ENCODE measurements at regions not wholly inside any gene's neighbourhood (a gene's known extent, or its start where the extent isn't known, plus 50 kb on each side); places are given as distances from the start of the nearest gene placed in this dataset.
"Not testable (repeated sequence)": the region's sequence is repeated elsewhere in the genome, so short reads cannot be mapped to it uniquely, and the experiment has no call there.

DNA sequence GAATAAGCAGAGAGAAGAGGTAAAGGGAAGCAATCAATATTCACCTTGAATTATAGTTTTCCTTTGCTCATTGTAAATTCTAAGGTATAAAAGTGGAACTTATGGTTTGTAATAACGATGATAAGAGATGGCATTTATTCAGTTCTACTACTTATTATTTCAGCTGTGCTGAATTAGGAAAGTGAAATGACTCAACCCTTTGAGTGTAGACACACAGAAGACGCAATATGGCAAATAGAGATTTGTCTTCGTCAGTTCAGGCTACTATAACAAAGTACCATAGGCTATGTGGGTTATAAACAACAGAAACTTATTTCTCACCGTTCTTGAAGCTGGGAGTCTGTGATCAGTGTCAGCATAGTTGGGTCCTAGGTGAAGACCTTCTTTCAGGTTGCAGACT lies 713.0 kb upstream of the PCDH9 start:
- H3K36me3 Mint-ChIP-seq (ENCODE audit: low read depth): no peaks in the 10 kb centered on the region
- H3K9me3 Mint-ChIP-seq: peaks cover 10% of the 10 kb centered on the region
- no peaks in the 10 kb centered on the region for H3K4me1 Mint-ChIP-seq
- H3K27ac Mint-ChIP-seq: no peak overlapping the region
- H3K4me3 Mint-ChIP-seq: no peak overlapping the region
- H3K27me3 Mint-ChIP-seq: no peaks in the 10 kb centered on the region
- ATAC-seq (replicated peaks): no peak

DNA sequence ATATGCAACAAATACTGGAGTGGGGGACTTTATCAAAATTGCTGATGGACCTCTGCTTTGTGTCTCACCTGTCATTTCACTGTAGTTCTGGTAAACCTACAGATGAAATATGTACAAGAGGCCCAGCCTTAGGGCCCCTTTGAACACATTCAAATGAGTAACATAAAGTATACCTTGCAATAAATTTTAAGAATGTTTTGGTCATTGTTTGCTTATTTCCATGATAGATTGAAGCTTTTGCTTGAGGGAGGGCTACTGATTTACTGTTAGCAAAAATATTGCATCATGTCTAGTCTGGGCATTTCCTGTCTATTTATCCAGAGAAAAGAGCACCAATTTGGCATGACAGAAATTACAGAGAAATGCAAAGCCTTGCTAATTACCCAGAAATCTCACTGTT lies 705.5 kb upstream of the PCDH9 start:
- no peaks in the 10 kb centered on the region for H3K27me3 Mint-ChIP-seq
- H3K36me3 Mint-ChIP-seq (ENCODE audit: low read depth): no peaks in the 10 kb centered on the region
- H3K27ac Mint-ChIP-seq: no peak overlapping the region
- H3K9me3 Mint-ChIP-seq: peaks cover 6% of the 10 kb centered on the region
- ATAC-seq (replicated peaks): no peak
- H3K4me3 Mint-ChIP-seq: no peak overlapping the region
- H3K4me1 Mint-ChIP-seq: no peaks in the 10 kb centered on the region

DNA sequence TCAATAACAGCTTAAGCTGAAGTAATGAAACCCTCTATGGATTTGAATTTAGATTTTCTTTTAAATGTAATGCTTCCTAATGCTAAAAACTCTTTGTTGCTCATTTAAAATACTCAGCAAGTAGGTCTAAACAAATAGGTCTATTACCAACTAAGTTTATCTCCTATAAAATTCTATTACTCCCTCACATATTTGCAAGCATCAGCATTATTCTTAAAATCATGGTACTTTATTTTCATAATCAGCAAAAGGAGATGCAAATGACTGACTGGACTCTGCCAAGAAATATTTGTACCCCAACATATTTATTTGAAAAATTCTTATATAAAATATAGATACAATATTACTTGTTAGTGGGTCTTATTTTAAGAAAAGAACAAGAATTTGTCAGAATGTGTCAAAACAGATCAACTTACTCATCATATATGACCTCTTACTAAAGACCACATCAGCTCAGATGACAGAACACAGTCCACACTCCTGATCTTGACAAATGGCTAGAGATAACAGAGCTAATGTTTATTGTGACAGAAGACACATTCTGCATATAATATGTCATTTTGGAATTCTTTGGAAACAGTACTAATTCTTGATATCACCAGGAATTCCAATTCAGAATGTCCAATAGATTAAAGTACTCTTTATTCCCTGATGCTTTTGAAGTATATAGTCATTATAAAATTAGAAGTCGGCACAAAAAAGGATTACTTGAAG lies 704.6 kb upstream of the PCDH9 start:
- H3K4me3 Mint-ChIP-seq: no peak overlapping the region
- no peak for ATAC-seq (replicated peaks)
- H3K27me3 Mint-ChIP-seq: no peaks in the 10 kb centered on the region
- H3K9me3 Mint-ChIP-seq: peaks cover 6% of the 10 kb centered on the region
- H3K27ac Mint-ChIP-seq: no peak overlapping the region
- H3K36me3 Mint-ChIP-seq (ENCODE audit: low read depth): no peaks in the 10 kb centered on the region
- no peaks in the 10 kb centered on the region for H3K4me1 Mint-ChIP-seq

DNA sequence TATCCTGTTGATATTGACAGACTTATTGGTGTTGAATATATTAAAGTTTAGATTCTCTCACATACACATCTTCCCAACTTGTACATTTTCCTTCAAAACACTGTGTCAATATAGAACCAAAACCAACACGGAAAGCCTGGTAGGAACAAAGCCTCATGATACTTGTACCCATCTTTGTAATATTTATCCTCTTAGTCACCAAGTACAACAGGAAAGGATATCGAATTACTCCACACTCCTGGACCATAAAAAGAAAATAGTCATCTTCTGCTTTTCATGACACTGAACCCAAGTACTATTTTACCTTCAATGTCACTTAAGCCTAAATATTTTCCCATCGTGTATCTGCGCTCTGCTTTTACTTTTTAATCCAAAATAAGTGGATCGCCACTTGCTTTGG lies 702.9 kb upstream of the PCDH9 start:
- Mint-ChIP-seq H3K4me3 (no peak overlapping the region), H3K27me3 (no peaks in the 10 kb centered on the region), H3K27ac (no peak overlapping the region), H3K9me3 (peaks cover 3% of the 10 kb centered on the region), H3K4me1 (no peaks in the 10 kb centered on the region), H3K36me3 (ENCODE audit: low read depth) (no peaks in the 10 kb centered on the region)
- no peak for ATAC-seq (replicated peaks)

DNA sequence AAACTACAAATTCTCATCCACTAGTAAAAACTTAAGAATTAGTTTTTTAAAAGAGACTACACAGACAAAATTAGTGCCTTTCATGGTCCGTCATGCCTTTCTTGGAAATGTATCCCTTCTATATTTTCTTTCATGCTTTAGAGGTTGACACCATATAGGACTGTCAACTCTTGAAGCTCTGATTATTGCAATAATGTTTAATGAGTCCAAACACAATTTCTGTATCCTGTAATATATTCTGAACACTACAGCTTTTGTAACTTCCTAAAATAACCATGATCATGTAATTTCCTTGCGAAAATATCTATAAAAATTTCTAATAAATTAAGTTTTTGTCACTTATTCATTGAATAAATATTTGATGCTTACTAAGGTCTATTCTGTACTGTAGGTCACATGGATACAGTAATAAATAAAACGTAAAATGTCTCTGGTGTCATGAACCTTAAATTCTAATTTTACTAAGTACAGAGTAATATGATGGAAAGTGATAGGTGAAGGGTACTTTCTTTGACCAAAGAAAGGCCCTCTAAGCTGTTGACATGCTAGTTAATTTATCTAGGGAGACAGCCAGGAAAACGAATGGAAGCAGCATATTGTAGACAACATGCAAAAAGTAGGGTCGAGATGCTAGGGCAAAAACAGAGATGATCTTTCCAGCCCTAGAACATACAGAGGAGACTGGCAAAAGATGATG lies 687.3 kb upstream of the PCDH9 start:
- Mint-ChIP-seq H3K4me1 (no peaks in the 10 kb centered on the region), H3K27me3 (no peaks in the 10 kb centered on the region), H3K4me3 (no peak overlapping the region), H3K27ac (no peak overlapping the region), H3K36me3 (ENCODE audit: low read depth) (no peaks in the 10 kb centered on the region), H3K9me3 (peaks cover 11% of the 10 kb centered on the region)
- ATAC-seq (replicated peaks): no peak

DNA sequence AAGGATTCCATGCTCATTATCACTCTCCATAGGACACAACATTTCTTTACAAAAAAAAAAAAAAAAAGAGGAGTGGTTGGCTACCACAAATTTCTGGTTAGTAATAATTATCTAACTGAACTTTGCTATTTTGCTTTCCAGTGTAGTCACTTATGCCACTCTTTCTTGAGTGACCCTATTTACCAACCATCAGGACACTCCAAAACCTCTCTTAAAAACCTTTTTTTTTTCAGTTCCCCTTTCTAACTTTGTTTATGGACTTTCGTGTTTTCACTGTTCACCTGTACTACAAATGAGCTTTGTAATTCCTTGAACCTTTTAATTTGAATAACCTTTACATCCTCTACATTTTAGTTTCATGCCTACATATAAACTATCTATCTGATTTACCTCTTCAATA lies 686.5 kb upstream of the PCDH9 start:
- Mint-ChIP-seq H3K9me3 (peaks cover 11% of the 10 kb centered on the region), H3K27ac (no peak overlapping the region), H3K27me3 (no peaks in the 10 kb centered on the region), H3K4me1 (no peaks in the 10 kb centered on the region), H3K4me3 (no peak overlapping the region), H3K36me3 (ENCODE audit: low read depth) (no peaks in the 10 kb centered on the region)
- ATAC-seq (replicated peaks): no peak

DNA sequence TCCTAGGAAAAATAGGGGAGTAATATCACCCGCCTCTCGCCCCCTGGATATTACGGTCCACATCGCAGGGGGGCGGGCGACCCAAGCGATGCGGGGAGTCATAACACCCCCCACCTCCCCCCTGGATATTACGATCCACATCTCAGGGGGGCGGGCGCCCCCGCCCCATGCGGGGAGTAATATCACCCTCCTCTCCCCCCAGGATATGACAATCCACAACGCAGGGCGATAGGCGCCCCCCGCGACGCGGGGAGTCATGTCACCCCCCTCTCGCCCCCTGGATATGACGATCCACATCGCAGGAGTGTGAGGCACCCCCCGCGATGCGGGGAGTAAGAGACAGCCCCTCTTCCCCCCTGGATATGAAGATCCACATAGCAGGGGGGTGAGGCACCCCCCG lies 684.4 kb upstream of the PCDH9 start:
- Mint-ChIP-seq H3K9me3 (peaks cover 11% of the 10 kb centered on the region), H3K4me1 (no peaks in the 10 kb centered on the region), H3K27ac (no peak overlapping the region), H3K36me3 (ENCODE audit: low read depth) (no peaks in the 10 kb centered on the region), H3K4me3 (no peak overlapping the region), H3K27me3 (no peaks in the 10 kb centered on the region)
- no peak for ATAC-seq (replicated peaks)

DNA sequence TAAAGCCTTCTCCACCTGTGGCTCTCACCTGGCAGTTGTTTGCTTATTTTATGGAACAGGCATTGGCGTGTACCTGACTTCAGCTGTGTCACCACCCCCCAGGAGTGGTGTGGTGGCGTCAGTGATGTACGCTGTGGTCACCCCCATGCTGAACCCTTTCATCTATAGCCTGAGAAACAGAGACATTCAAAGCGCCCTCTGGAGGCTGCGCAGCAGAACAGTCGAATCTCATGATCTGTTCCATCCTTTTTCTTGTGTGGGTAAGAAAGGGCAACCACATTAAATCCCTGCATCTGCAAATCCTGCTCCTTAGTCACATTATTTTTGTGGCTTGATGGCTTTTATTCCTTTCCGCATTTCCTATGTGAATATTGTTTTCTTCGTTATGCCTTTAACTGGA lies 672.8 kb upstream of the PCDH9 start:
- ATAC-seq (replicated peaks); H3K27me3 Mint-ChIP-seq; H3K4me1 Mint-ChIP-seq; H3K36me3 Mint-ChIP-seq (ENCODE audit: low read depth); H3K4me3 Mint-ChIP-seq; H3K27ac Mint-ChIP-seq: not testable (repeated sequence)
- peaks cover 25% of the 10 kb centered on the region for H3K9me3 Mint-ChIP-seq

DNA sequence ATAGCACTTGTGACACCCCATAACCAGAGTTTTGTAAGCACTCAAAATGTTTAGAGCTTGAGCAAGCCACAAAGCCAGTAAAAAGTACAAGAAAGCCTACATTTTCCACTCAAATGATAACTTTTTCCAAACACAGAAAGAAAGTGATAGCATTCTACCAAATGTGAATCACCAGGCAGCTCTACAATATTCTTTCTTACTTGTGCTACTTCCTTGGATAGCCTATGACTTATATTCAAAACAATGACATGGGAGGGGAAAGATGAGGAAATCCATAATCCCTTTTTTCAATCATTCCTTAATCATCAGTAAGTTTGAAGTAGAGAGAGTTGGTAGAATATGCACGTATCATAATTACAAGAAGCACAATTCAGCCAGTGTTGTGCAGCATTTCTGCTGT lies 650.8 kb upstream of the PCDH9 start:
- no peaks in the 10 kb centered on the region for H3K36me3 Mint-ChIP-seq (ENCODE audit: low read depth)
- no peaks in the 10 kb centered on the region for H3K27me3 Mint-ChIP-seq
- H3K4me3 Mint-ChIP-seq: no peak overlapping the region
- peaks cover 5% of the 10 kb centered on the region for H3K9me3 Mint-ChIP-seq
- ATAC-seq (replicated peaks): no peak
- H3K4me1 Mint-ChIP-seq: no peaks in the 10 kb centered on the region
- no peak overlapping the region for H3K27ac Mint-ChIP-seq

DNA sequence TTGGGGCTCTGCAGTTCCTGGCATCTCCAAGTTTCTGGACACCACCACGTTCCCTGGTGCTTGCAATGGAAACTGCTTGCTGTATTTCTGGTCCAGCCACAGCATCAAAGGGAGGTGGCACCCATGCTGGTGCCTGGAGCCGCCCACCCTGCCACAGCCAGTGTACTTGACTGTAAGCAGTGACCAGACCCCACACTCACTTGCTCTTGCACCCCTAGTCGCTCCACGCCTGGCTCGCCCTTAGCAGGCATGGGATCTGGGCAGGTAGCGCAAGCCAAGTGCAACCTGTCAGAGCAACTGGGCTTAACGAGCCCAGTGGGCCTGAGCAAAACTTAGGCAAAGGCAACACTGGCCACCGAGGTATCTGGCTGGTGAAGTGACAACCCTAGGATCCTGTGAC lies 648.2 kb upstream of the PCDH9 start:
- H3K4me3 Mint-ChIP-seq: no peak overlapping the region
- H3K9me3 Mint-ChIP-seq: peaks cover 5% of the 10 kb centered on the region
- no peaks in the 10 kb centered on the region for H3K4me1 Mint-ChIP-seq
- ATAC-seq (replicated peaks): no peak
- H3K36me3 Mint-ChIP-seq (ENCODE audit: low read depth): no peaks in the 10 kb centered on the region
- no peaks in the 10 kb centered on the region for H3K27me3 Mint-ChIP-seq
- H3K27ac Mint-ChIP-seq: no peak overlapping the region

DNA sequence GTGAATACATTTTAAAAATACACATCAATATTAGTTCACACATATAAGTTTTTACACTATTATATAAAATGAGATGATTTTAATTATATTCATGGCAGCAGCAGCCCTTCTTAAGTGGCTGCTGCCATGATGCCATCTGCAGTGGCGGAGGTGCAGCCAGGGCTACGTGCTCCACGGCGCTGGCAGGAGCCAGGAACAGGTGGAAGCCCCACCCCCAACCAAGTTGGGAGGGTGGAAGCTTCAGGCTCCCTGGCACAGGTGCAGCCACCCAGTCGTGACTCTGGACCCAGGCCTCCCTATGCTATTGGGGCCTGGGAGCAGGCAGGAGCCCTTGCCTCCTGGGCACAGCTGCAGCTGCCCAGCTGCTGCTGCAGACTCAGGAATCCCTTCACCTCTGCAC lies 646.9 kb upstream of the PCDH9 start:
- no peaks in the 10 kb centered on the region for H3K4me1 Mint-ChIP-seq
- ATAC-seq (replicated peaks): no peak
- no peak overlapping the region for H3K27ac Mint-ChIP-seq
- H3K9me3 Mint-ChIP-seq: peaks cover 6% of the 10 kb centered on the region
- no peaks in the 10 kb centered on the region for H3K27me3 Mint-ChIP-seq
- no peak overlapping the region for H3K4me3 Mint-ChIP-seq
- no peaks in the 10 kb centered on the region for H3K36me3 Mint-ChIP-seq (ENCODE audit: low read depth)

DNA sequence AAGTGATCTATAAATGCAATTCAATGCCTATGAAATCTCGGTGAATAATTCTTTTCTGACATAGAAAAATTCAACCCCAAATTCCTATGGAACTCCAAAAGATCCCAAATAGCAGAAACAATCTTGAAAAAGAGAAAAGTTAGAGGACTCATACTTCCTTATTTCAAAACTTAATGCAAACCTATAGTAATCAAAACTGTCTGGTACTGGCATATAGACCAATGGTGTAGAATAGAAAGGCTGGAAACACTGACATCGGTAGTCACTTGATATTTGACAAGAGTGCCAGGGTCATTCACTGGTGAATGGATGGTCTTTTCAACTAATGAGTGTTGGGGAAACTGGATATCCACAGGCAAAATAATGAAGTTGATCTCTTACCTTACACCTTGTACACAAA lies 637.1 kb upstream of the PCDH9 start:
- H3K27me3 Mint-ChIP-seq: no peaks in the 10 kb centered on the region

DNA sequence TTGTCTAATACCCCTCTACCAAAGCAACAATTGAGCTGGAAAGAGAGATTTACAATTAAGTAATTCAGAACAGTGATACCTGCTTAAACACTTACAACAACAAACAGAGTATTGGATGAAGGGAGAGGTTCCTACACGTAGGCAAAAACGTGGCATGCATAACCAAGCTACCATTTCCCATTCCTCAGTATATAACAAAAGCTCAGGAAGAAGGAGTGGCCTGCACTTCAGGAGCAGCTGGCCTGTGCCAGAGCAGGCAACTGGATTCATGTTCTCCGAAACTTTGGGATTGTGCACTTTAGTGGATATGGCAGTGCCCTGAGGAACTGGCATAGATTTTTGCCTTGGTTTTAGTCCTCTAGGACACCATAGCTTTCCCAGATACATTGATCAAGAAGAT lies 630.2 kb upstream of the PCDH9 start:
- Mint-ChIP-seq H3K4me3 (no peak overlapping the region), H3K9me3 (no peaks in the 10 kb centered on the region), H3K27me3 (no peaks in the 10 kb centered on the region), H3K36me3 (ENCODE audit: low read depth) (no peaks in the 10 kb centered on the region), H3K4me1 (no peaks in the 10 kb centered on the region), H3K27ac (no peak overlapping the region)
- ATAC-seq (replicated peaks): no peak

More for the DNA sequence above, 637.1 kb upstream of the PCDH9 start:
- Mint-ChIP-seq H3K4me1 (no peaks in the 10 kb centered on the region), H3K9me3 (no peaks in the 10 kb centered on the region), H3K27ac (no peak overlapping the region), H3K36me3 (ENCODE audit: low read depth) (no peaks in the 10 kb centered on the region), H3K4me3 (no peak overlapping the region)
- no peak for ATAC-seq (replicated peaks)

DNA sequence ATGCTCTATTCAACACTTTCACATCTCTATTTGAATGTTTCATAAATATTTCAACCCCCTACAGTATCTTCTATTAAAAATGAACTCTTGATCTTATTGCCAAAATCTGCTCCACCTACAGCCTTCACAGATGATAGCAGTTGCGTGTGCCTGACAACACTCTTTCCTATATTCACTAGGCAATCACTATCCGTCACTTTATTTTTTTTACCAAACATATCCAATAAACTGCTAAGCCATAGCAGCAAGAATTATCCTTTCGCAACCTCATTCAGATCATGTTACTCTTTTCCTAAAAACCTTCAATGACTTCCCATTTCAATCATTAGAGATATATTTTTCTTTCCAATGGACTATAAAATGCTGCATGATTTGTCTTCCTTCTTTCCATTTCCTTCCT lies 629.8 kb upstream of the PCDH9 start:
- Mint-ChIP-seq H3K27ac (no peak overlapping the region), H3K4me3 (no peak overlapping the region), H3K9me3 (no peaks in the 10 kb centered on the region), H3K36me3 (ENCODE audit: low read depth) (no peaks in the 10 kb centered on the region), H3K4me1 (no peaks in the 10 kb centered on the region), H3K27me3 (no peaks in the 10 kb centered on the region)
- ATAC-seq (replicated peaks): no peak

DNA sequence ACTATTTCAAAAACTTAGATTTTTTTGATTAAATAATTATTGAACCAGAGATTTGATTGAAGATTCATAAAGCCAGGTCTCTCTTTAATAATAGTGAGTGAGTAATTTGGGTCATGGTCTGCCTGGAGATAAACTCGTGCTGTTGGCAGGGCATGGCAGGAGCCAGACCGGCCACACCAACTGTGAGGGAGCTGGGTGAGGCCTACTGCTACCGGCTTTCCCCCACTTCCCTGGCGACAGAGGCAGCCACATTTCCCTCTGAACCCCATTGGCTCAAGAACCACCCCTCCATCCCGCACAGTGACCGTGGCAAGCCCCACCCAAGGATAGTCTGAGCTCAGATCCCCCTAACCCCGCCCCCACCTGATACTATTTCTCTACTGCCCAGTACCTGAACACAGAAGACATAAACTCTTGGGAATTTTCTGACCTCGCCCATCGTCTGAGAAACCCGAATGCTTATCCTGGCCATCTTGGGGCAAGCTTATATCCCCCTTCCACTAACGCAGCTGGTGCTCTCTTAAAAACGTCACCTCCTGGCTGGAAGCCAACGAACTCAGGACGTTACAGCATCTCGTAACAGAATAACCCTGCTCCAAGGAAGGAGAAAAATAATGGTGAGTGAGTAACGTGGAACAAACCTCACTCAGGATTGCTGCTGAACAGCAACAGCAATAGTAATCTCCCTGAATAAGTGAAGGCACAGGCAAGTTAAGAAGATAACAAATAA lies 627.6 kb upstream of the PCDH9 start:
- H3K27ac Mint-ChIP-seq: no peak overlapping the region
- H3K4me1 Mint-ChIP-seq: no peaks in the 10 kb centered on the region
- H3K36me3 Mint-ChIP-seq (ENCODE audit: low read depth): no peaks in the 10 kb centered on the region
- ATAC-seq (replicated peaks): no peak
- H3K4me3 Mint-ChIP-seq: no peak overlapping the region
- H3K9me3 Mint-ChIP-seq: no peaks in the 10 kb centered on the region
- no peaks in the 10 kb centered on the region for H3K27me3 Mint-ChIP-seq

Measured in activated T-helper 17 cell treated with anti-CD3 and anti-CD28 coated beads, Interleukin-2, amount 50 U/mL, for 72 hours (primary cell).